ENCODE measurements at regions not wholly inside any gene's neighbourhood (a gene's known extent, or its start where the extent isn't known, plus 50 kb on each side); places are given as distances from the start of the nearest gene placed in this dataset.

- no peak for DNase-seq (ENCODE audit: low read depth)
Observed at GRCh38 chr12:130102266-130102665, 60.0 kb upstream of the FZD10 start.

GRCh38 chr12:130104571-130105106 is 57.6 kb upstream of the FZD10 start:
- DNase-seq (ENCODE audit: low read depth): no peak

GRCh38 chr12:130109062-130109945 is 53.0 kb upstream of the FZD10 start:
- DNase-seq (ENCODE audit: low read depth): no peak

- DNase-seq (ENCODE audit: low read depth): no peak
Observed at GRCh38 chr12:130110914-130111313, 51.4 kb upstream of the FZD10 start.

- DNase-seq (ENCODE audit: low read depth): no peak
Observed at GRCh38 chr12:130111965-130112496, 50.2 kb upstream of the FZD10 start.
